Urinary bladder (tissue), 3 donors: ENCODE measurements at regions not wholly inside any gene's neighbourhood (a gene's known extent, or its start where the extent isn't known, plus 50 kb on each side); places are given as distances from the start of the nearest gene placed in this dataset.

ENCODE experiments used
- DNase-seq: peaks from one replicate; pipeline ENCODE4 v3.0.0-alpha.2; 2015; ENCODE audit errors: extremely low spot score
- H3K27ac ChIP-seq: one replicate; pipeline ENCODE4 v1.5.1; 2013; ENCODE audit warnings: low read depth, mild to moderate bottlenecking, moderate library complexity
- H3K36me3 ChIP-seq: one replicate; pipeline ENCODE4 v1.6.1; 2013; ENCODE audit warnings: mild to moderate bottlenecking, moderate library complexity; ENCODE audit not compliant: insufficient read depth
- H3K4me1 ChIP-seq: one replicate; pipeline ENCODE4 v1.6.1; 2013; ENCODE audit warnings: mild to moderate bottlenecking, moderate library complexity; ENCODE audit not compliant: insufficient read depth
- H3K4me3 ChIP-seq: one replicate; pipeline ENCODE4 v1.5.1; 2013; ENCODE audit warnings: low read depth, low read length
- WGBS: extraction: QIAGEN DNeasy Blood & Tissue Kit; methylation state at CpG from one replicate; pipeline ENCODE4 v1.1.7; 2013; 5-methylcytosine and 5-hydroxymethylcytosine counted together
- donor health status: healthy with polysubstance abuse.
- donor health status: healthy.

DNA sequence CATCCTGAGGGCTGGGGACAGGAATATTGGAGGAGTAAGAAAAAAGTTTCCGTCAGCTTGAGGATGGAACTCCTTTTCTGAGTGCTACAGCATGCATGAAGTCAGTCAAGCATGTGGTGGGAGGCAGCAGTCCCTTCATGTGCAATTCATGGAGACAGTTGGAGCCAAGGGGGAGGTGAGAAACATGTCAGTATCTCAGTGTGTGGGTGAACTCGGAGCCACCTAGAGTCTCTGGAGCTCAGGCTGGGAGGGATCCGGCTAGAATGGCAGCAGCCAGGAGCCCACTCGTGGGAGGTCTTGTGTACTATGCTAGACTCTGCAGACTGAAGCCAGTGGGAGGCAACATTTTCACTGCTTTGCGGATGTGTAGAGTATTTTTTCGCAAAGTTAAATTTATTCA, 60.3 kb downstream of the AVPR1A start:
- Histone ChIP-seq H3K4me3 (no peak overlapping the region), H3K27ac (no peak overlapping the region), H3K36me3 (no peaks in the 10 kb centered on the region), H3K4me1 (no peaks in the 10 kb centered on the region)
- no peak for DNase-seq
- 74% methylated on average over 6 of the region's 6 CpGs for WGBS

DNA sequence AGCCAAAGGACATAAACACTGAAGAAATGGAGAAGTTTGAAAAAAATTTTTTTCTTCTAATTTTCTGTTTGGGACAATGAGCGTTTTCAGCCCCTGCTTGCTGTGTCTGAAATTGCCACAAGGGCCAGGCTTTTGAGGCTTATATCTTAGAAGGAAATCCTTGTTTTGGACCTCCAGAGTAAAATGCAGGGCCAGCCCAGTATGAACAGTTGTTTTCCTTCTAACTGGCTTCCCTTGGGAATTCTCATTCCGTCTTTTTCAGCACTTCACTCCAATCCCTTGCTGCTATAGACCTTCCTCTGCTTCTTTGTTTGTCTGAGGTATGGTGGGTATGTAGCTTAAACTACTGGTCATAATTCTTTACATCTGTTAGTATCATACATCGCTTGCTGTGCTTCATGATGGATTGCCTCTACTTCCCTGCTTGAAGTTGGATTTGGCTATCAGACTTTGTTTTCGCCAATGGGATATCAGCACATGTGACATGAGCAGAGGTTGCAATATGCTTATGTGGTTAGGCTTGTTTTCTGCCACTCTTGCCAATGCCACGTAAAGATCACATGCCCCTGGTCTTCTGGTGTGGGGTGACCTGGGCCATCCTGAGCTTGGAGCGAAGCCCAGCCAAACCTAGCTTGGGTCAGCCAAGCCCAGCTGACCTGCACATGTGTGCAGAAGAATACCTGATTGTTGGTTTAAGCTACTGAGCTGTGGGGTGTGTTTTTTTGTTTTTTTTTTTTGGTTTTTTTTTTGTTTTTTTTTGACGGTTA, 64.7 kb downstream of the AVPR1A start:
- Histone ChIP-seq H3K36me3 (no peaks in the 10 kb centered on the region), H3K4me3 (no peak overlapping the region), H3K27ac (no peak overlapping the region), H3K4me1 (no peaks in the 10 kb centered on the region)
- WGBS, result 69% methylated on average over 7 of the region's 7 CpGs
- no peak for DNase-seq

DNA sequence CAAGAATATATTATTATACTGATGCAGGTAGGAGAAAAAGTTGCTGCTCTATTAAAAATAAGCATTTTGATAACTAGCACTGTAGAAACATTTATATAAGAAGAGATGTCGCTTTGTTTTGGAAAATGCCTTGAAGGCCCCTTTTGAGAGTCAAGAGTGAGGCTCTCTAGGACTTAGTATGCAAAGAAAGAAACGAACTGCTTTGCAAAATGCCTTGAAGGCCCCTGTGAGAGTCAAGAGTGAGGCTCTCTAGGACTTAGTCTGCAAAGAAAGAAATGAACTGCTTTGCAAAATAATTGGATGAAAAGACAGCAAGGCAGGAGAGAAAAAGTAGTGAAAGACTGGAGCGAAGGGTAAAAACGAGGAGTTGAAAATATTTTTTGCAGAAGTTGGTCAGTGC, 65.9 kb downstream of the AVPR1A start:
- Histone ChIP-seq H3K4me1 (no peaks in the 10 kb centered on the region), H3K36me3 (no peaks in the 10 kb centered on the region), H3K27ac (no peak overlapping the region), H3K4me3 (no peak overlapping the region)
- 69% methylated on average over 4 of the region's 4 CpGs for WGBS
- no peak for DNase-seq

GRCh38 chr12:63084501-63084900, 66.5 kb downstream of the AVPR1A start:
- WGBS, result 75% methylated on average over 1 of the region's 1 CpG
- H3K4me3 ChIP-seq, result no peak overlapping the region
- H3K4me1 ChIP-seq, result no peaks in the 10 kb centered on the region
- no peaks in the 10 kb centered on the region for H3K36me3 ChIP-seq
- H3K27ac ChIP-seq, result no peak overlapping the region
- no peak for DNase-seq

DNA sequence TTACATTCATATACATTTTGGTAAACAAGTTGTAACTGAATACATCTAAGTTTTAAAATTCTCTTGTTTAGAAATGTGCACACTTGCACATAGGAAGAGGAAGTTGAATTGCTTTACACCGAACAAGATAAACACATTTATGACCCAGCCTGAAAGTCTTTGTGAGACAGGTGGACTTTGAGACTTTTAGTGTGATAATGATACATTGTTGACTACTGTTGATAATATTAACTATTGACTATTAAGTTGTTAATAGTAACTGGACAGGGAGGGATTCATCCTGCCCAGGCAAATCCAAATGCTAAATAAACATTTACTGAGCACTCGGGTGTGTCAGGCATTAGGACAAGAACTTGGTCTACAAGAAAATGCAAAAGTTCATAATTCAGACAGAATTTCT, 68.0 kb downstream of the AVPR1A start:
- no peaks in the 10 kb centered on the region for H3K4me1 ChIP-seq
- DNase-seq, result no peak
- no peaks in the 10 kb centered on the region for H3K36me3 ChIP-seq
- H3K27ac ChIP-seq, result no peak overlapping the region
- H3K4me3 ChIP-seq, result no peak overlapping the region
- 46% methylated on average over 2 of the region's 2 CpGs for WGBS

DNA sequence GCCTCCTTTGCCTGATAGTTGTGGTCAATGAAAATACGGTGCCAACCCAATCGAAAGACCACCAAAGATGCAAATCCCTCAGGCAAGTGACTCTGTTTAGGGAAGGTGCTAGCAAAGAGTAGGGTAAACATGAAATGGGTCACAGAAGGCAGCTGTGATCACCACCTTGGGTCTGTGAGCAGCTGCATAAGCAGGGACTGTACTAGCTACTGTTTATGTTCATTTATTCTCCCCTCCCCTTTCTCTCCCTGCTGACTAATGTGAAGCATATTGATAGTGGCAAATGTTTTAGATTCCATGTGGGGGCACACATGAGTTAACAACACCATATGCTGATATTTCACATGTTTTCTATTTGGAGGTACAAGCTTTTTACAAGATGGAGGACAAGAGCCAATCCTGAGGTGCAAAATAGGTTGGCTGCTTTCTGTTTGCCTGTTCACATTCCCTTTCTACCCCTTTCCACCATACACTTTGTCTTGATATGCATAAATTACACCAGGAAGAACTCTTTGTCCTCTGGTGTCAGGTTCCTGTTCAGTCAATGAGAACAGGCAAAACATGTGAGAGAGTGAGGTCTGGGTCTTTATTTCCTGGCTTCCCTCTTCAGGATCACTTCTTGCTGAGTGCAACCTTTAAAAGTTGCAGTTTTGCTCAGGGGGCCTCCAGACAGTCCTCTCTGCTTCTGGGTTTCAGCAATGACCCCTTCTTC, 71.1 kb downstream of the AVPR1A start:
- no peaks in the 10 kb centered on the region for H3K4me1 ChIP-seq
- H3K4me3 ChIP-seq, result no peak overlapping the region
- H3K36me3 ChIP-seq, result no peaks in the 10 kb centered on the region
- no peak for DNase-seq
- H3K27ac ChIP-seq, result no peak overlapping the region
- WGBS, result 96% methylated on average over 2 of the region's 2 CpGs

- 96% methylated on average over 2 of the region's 2 CpGs for WGBS
- H3K4me3 ChIP-seq, result no peak overlapping the region
- H3K27ac ChIP-seq, result no peak overlapping the region
These were observed 72.1 kb downstream of the AVPR1A start for GRCh38 chr12:63078906-63079305.

GRCh38 chr12:63075376-63076060, 75.5 kb downstream of the AVPR1A start:
- Histone ChIP-seq H3K4me1 (no peaks in the 10 kb centered on the region), H3K4me3 (no peak overlapping the region), H3K36me3 (no peaks in the 10 kb centered on the region), H3K27ac (no peak overlapping the region)
- 75% methylated on average over 3 of the region's 3 CpGs for WGBS
- no peak for DNase-seq

More at GRCh38 chr12:63078906-63079305, 72.1 kb downstream of the AVPR1A start:
- no peaks in the 10 kb centered on the region for H3K4me1 ChIP-seq
- no peaks in the 10 kb centered on the region for H3K36me3 ChIP-seq
- no peak for DNase-seq

DNA sequence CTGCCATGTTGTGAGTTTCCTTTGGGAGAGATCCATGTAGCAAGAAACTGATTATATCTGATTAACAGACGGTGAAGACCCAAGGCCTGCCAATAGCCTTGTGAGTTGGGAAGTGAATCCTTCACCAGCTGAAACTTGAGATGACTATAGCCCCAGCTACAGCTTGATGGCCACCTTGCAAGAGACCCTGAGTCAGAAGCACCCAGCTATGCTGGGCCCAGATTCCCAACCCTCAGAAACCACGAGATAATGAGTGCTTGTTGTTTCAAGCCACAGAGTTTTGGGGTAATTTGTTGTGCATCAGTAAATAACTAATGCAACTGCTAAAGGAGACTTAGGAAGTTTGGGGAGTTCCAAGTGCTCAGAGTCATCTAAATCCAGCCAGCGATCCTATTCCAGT, 80.3 kb downstream of the AVPR1A start:
- Histone ChIP-seq H3K4me1 (no peaks in the 10 kb centered on the region), H3K36me3 (no peaks in the 10 kb centered on the region)
- WGBS, result 78% methylated on average over 3 of the region's 3 CpGs

DNA sequence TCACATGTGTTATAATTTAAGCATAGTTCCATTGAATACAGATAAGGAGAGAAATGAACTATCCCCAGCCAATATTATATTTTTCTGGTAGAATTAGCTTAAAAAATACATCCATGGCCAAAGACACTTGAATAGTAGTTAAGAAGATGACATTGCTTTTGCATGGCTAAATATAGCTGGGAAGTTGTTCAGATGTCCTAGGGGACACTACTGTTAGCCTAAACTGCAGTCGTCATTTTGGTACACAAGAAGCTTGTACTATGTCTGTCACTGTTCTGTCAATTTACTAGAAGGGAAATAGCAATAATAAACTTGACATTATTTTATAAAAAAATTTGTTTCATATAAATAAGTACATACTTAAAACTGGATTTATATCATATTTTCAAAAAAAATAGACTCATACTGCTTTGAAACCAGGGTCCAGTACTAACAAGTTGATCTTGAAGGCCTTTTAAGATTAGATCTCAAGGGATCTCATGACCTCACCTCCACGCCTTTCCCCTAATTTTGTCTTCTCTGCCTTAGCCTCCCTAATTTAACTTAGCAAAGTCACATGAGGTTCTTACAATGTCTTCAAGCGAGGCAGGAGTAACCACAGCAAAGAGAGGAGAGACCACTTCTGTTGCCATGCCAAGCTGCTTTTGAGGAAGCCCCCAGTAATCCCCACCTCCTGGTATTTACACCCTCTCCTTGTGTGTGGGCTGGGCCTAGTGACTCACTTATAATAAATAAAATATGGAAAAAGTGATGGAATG, 81.0 kb downstream of the AVPR1A start:
- 82% methylated on average over 3 of the region's 3 CpGs for WGBS
- DNase-seq, result no peak
- Histone ChIP-seq H3K27ac (no peak overlapping the region), H3K36me3 (no peaks in the 10 kb centered on the region), H3K4me1 (no peaks in the 10 kb centered on the region), H3K4me3 (no peak overlapping the region)

More for the DNA sequence above, 80.3 kb downstream of the AVPR1A start:
- Histone ChIP-seq H3K4me3 (no peak overlapping the region), H3K27ac (no peak overlapping the region)
- no peak for DNase-seq

- H3K4me1 ChIP-seq, result no peaks in the 10 kb centered on the region
- no peak overlapping the region for H3K27ac ChIP-seq
- H3K4me3 ChIP-seq, result no peak overlapping the region
- peak; percentile 33 for DNase-seq
- H3K36me3 ChIP-seq, result no peaks in the 10 kb centered on the region
- WGBS, result 4% methylated on average over 2 of the region's 2 CpGs
These were observed 82.1 kb downstream of the AVPR1A start for GRCh38 chr12:63068857-63069442.

GRCh38 chr12:63066782-63067181, 84.2 kb downstream of the AVPR1A start:
- no peak for DNase-seq
- H3K36me3 ChIP-seq, result no peaks in the 10 kb centered on the region
- H3K4me3 ChIP-seq, result no peak overlapping the region
- 28% methylated on average over 4 of the region's 4 CpGs for WGBS
- no peaks in the 10 kb centered on the region for H3K4me1 ChIP-seq
- H3K27ac ChIP-seq, result no peak overlapping the region

- no peak for DNase-seq
- WGBS, result 90% methylated on average over 1 of the region's 1 CpG
- no peak overlapping the region for H3K27ac ChIP-seq
These were observed 84.9 kb downstream of the AVPR1A start for GRCh38 chr12:63066136-63066535.

More at GRCh38 chr12:63066136-63066535, 84.9 kb downstream of the AVPR1A start:
- H3K4me1 ChIP-seq, result no peaks in the 10 kb centered on the region
- no peak overlapping the region for H3K4me3 ChIP-seq
- H3K36me3 ChIP-seq, result no peaks in the 10 kb centered on the region
